ACC112 (cell line): ENCODE measurements at regions not wholly inside any gene's neighbourhood (a gene's known extent, or its start where the extent isn't known, plus 50 kb on each side); places are given as distances from the start of the nearest gene placed in this dataset.
"Not testable (repeated sequence)": the region's sequence is repeated elsewhere in the genome, so short reads cannot be mapped to it uniquely, and the experiment has no call there.

Experiments used
- H2AFZ ChIP-seq: fragments of 200-600 bp; sonication (generic); one replicate; pipeline ENCODE4 v1.6.0; 2017; ENCODE audit warnings: antibody characterized with exemption, low read length; ENCODE audit not compliant: unreplicated experiment
- H3K27ac ChIP-seq: fragments of 200-600 bp; sonication (generic); 2 replicates; pipeline ENCODE4 v1.5.1; 2014; ENCODE audit warnings: low read depth, mild to moderate bottlenecking, antibody characterized with exemption, low read length, moderate library complexity
- H3K27me3 ChIP-seq: fragments of 200-600 bp; sonication (generic); 2 replicates; pipeline ENCODE4 v1.6.1; 2014; ENCODE audit warnings: mild to moderate bottlenecking, antibody characterized with exemption, low read length, moderate library complexity, mixed read lengths; ENCODE audit not compliant: insufficient read depth
- H3K36me3 ChIP-seq: fragments of 200-600 bp; sonication (generic); 2 replicates; pipeline ENCODE4 v1.6.1; 2016; ENCODE audit warnings: mild to moderate bottlenecking, antibody characterized with exemption, low read length, moderate library complexity, mixed read lengths; ENCODE audit not compliant: insufficient read depth
- H3K4me1 ChIP-seq: fragments of 200-600 bp; sonication (generic); one replicate; pipeline ENCODE4 v1.6.1; 2016; ENCODE audit warnings: low read length, mixed read lengths; ENCODE audit not compliant: insufficient read depth, unreplicated experiment, control insufficient read depth
- H3K4me3 ChIP-seq: fragments of 200-600 bp; sonication (generic); 2 replicates; pipeline ENCODE4 v1.5.1; 2014; ENCODE audit warnings: mild to moderate bottlenecking, low read depth, low read length
- H3K79me2 ChIP-seq: fragments of 200-600 bp; sonication (generic); one replicate; pipeline ENCODE4 v1.6.0; 2016; ENCODE audit warnings: low read length; ENCODE audit not compliant: control insufficient read depth, unreplicated experiment, insufficient read depth

- no peaks in the 10 kb centered on the region for H3K27me3 ChIP-seq
- no peak overlapping the region for H3K4me3 ChIP-seq
- H3K27ac ChIP-seq = no peak overlapping the region
- no peaks in the 10 kb centered on the region for H3K36me3 ChIP-seq
- no peaks in the 10 kb centered on the region for H3K79me2 ChIP-seq
- H3K4me1 ChIP-seq = no peaks in the 10 kb centered on the region
- no peak overlapping the region for H2AFZ ChIP-seq
Observed at GRCh38 chr9:23015557-23015956, 568.9 kb downstream of the DMRTA1 start.

- no peak overlapping the region for H3K4me3 ChIP-seq
- H3K27me3 ChIP-seq = no peaks in the 10 kb centered on the region
- no peaks in the 10 kb centered on the region for H3K36me3 ChIP-seq
- H3K27ac ChIP-seq = no peak overlapping the region
- H2AFZ ChIP-seq = no peak overlapping the region
- no peaks in the 10 kb centered on the region for H3K79me2 ChIP-seq
- no peaks in the 10 kb centered on the region for H3K4me1 ChIP-seq
Observed at GRCh38 chr9:23036416-23036815, 589.8 kb downstream of the DMRTA1 start.

- Histone ChIP-seq H2AFZ (no peak overlapping the region), H3K4me1 (no peaks in the 10 kb centered on the region), H3K27me3 (no peaks in the 10 kb centered on the region), H3K79me2 (no peaks in the 10 kb centered on the region), H3K36me3 (no peaks in the 10 kb centered on the region), H3K27ac (no peak overlapping the region), H3K4me3 (no peak overlapping the region)
Observed at GRCh38 chr9:23039402-23039801, 592.8 kb downstream of the DMRTA1 start.

DNA sequence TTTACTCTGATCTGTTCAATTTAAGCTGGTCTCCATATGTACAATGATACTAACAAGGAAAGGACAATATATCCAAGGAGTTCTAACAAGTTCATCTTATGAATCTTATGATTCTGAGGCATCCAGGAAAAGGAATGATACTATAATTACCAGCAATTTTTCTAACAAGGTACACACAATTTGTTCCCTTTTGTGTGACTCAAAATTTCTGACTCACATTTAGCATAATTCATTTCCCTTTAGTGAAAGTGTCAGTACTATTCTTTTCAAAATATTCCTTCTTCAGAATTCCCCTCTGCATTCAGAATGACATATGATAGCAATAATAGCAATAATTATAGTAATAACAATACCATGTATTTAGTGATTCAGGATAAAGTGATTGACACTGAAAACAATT, 594.8 kb downstream of the DMRTA1 start:
- Histone ChIP-seq H3K79me2 (no peaks in the 10 kb centered on the region), H3K4me3 (no peak overlapping the region), H3K27ac (no peak overlapping the region), H3K27me3 (no peaks in the 10 kb centered on the region), H3K36me3 (no peaks in the 10 kb centered on the region), H2AFZ (no peak overlapping the region), H3K4me1 (no peaks in the 10 kb centered on the region)

GRCh38 chr9:23044549-23044948, 597.9 kb downstream of the DMRTA1 start:
- Histone ChIP-seq H3K4me3 (no peak overlapping the region), H3K4me1 (no peaks in the 10 kb centered on the region), H3K79me2 (no peaks in the 10 kb centered on the region), H3K27ac (no peak overlapping the region), H3K36me3 (no peaks in the 10 kb centered on the region), H2AFZ (no peak overlapping the region), H3K27me3 (no peaks in the 10 kb centered on the region)

DNA sequence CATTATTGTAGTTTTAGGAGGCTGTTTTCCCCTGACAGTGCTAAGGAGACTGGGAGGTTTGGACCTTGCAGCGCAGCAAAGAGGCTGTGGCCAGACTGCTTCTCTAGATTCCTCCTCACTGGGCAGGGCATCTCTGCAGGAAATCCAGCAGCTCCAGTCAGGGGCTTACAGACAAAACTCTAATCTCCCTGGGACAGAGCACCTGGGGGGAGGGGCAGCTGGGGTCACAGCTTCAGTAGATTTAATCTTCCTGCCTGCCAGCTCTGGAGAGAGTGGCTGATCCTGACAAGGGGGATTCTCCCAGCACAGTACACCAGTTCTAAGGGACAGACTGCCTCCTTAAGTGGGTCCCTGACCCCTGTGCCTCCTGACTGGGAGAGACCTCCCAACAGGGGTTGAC, 599.4 kb downstream of the DMRTA1 start:
- not testable (repeated sequence) for H3K36me3 ChIP-seq, H3K27ac ChIP-seq, H3K27me3 ChIP-seq, H3K79me2 ChIP-seq, H3K4me1 ChIP-seq, H2AFZ ChIP-seq, H3K4me3 ChIP-seq

DNA sequence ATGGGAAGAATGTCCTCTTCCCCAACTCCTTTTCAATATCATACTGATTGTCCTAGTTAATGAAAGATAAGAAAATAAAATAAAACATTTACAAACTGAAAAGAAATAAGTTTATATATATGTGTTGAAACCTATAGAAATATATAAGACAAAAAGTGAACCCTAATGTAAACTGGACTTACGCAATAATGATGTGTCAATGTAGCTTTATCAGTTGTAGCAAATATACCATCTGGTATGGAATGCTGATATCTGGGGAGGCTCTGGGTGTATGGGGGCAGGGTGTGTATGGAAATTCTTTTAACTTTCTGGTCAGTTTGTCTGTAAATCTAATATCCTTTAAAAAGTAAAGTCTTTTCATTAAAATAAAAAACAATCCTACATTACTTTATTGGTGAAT, 603.9 kb downstream of the DMRTA1 start:
- Histone ChIP-seq H3K4me1 (no peaks in the 10 kb centered on the region), H3K79me2 (no peaks in the 10 kb centered on the region), H3K36me3 (no peaks in the 10 kb centered on the region), H3K4me3 (no peak overlapping the region), H3K27ac (no peak overlapping the region), H2AFZ (no peak overlapping the region), H3K27me3 (no peaks in the 10 kb centered on the region)

DNA sequence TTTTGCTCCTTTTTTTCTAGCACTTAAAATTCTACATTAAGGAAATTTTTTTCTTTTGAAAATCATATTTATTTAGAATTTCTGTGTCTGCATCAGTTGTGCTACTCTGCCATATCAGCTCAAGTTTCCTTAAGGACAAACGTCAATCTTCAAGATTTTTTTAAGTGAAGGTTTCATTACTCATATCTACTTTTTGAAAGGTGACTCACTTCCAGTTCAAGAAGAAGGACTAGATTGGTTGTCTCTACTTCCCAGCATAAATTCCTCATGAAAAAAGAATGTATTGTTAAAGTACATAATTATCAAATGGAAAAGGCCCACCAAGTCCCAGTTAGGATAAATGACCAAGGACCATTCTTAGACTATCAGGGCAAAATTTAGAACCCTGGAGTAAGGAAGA, 626.5 kb downstream of the DMRTA1 start:
- Histone ChIP-seq H3K27me3 (no peaks in the 10 kb centered on the region), H3K4me3 (no peak overlapping the region), H3K36me3 (no peaks in the 10 kb centered on the region), H3K4me1 (no peaks in the 10 kb centered on the region), H3K27ac (no peak overlapping the region), H2AFZ (no peak overlapping the region), H3K79me2 (no peaks in the 10 kb centered on the region)

GRCh38 chr9:23079798-23080197, 633.2 kb downstream of the DMRTA1 start:
- no peaks in the 10 kb centered on the region for H3K4me1 ChIP-seq
- no peak overlapping the region for H3K27ac ChIP-seq
- no peaks in the 10 kb centered on the region for H3K27me3 ChIP-seq
- no peaks in the 10 kb centered on the region for H3K36me3 ChIP-seq
- H2AFZ ChIP-seq = peak overlapping the region; percentile 86
- H3K4me3 ChIP-seq = peak overlapping the region; percentile 40
- H3K79me2 ChIP-seq = no peaks in the 10 kb centered on the region

DNA sequence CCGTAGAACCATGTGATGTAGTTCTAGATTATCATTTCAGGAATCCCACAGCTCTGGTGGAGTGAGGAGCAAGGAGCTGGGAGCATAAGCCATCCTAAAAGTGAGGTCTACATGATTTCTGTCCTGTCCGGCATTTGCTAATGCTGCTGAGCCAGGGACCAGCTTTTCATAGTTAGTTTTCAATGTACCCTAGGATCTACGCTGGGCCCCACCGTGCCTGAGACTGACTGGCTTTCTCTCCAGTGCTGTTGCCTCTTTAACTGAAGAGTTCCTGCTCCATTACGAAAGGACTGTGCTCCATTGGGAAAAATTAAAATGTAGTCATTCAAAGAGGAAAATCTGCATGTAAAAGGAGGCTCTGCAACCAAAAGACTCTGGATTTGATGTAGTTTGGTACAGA, 634.8 kb downstream of the DMRTA1 start:
- H2AFZ ChIP-seq = no peak overlapping the region
- no peaks in the 10 kb centered on the region for H3K27me3 ChIP-seq
- H3K4me1 ChIP-seq = no peaks in the 10 kb centered on the region
- H3K27ac ChIP-seq = no peak overlapping the region
- H3K79me2 ChIP-seq = no peaks in the 10 kb centered on the region
- H3K36me3 ChIP-seq = no peaks in the 10 kb centered on the region
- no peak overlapping the region for H3K4me3 ChIP-seq

DNA sequence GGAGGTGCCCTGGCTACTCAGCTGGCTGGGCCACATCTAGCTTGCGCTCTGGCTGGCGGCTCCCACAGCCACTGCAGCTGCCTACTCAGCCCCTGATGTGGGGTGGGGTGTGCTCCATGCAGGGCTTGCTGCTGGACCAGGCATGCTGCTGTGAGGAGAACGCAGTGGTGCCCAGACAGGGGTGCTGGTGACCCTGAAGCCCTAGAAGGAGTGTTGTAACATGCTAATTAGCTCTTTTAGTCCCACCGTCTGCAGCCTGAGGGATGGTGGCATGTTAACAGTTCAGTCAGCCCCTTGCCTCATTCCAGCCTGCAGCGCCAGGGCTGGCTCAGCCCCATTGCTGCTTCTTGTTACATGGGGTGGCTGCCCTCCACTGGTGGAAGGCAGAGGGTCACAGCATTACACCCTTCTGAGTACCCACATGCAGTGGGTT, 642.3 kb downstream of the DMRTA1 start:
- Histone ChIP-seq H3K4me1 (no peaks in the 10 kb centered on the region), H3K4me3 (no peak overlapping the region), H3K79me2 (no peaks in the 10 kb centered on the region), H2AFZ (no peak overlapping the region), H3K27ac (no peak overlapping the region), H3K27me3 (no peaks in the 10 kb centered on the region), H3K36me3 (no peaks in the 10 kb centered on the region)

DNA sequence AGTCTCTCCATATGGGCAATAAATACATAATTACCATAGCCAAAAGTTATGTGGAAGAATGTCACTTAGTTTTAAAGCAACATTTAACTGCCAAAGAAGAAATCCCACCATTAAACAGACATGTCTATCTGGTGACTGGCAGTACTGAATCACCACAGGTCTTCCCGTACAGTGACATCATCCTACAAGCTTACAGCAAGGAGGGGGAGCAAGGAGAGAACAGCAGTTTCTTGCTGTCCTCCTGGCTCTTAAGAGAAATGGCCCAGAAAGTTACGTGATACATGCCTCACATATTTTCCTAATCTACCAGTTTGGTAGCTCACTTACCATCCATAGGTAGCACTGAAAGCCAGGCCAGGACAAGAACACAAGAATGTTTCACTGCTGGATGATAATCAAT, 671.0 kb downstream of the DMRTA1 start:
- no peak overlapping the region for H3K27ac ChIP-seq
- no peaks in the 10 kb centered on the region for H3K36me3 ChIP-seq
- no peaks in the 10 kb centered on the region for H3K79me2 ChIP-seq
- H3K4me1 ChIP-seq = no peaks in the 10 kb centered on the region
- H3K27me3 ChIP-seq = no peaks in the 10 kb centered on the region
- no peak overlapping the region for H3K4me3 ChIP-seq
- H2AFZ ChIP-seq = no peak overlapping the region
